ENCODE measurements at regions not wholly inside any gene's neighbourhood (a gene's known extent, or its start where the extent isn't known, plus 50 kb on each side); places are given as distances from the start of the nearest gene placed in this dataset.
A peak's percentile ranks its signal among the peaks of the same experiment; 100 is the strongest.
"Not testable (repeated sequence)": the region's sequence is repeated elsewhere in the genome, so short reads cannot be mapped to it uniquely, and the experiment has no call there.

DNA sequence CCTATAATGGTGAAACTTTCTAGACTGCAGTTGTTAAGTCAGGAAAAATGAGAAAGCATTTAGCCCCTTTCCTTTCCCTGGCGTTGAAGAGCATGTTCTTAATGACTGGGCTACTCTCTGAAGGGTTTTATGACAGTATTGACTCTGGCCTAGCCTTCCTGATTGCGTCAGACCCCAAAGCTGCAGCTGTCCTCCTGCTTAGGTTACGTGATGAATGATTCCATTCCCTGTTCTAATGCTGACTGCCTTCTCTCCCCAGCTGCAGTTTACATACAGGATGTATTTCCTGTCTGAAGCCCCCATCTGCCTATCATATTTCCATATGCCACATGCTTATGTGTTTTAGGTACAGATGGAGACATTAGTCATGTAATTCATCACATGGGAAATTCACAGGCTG is 105.8 kb upstream of the EGFL6 start:
- intact Hi-C loops (cut with DNase I), result no loop called here
- no peak overlapping the region for H3K4me3 ChIP-seq
- peaks cover 0 to 13% (median 0%) of the 10 kb centered on the region in 4 donors for H3K9me3 ChIP-seq
- DNase-seq (ENCODE audit: extremely low spot score), result no peak
- TF ChIP-seq POLR2AphosphoS5 (IDR thresholded peaks at IDR 0.05), result peak in 1 of 2 donors; percentile 18
- no peak for TF ChIP-seq EP300 (IDR thresholded peaks at IDR 0.05)
- 30% methylated on average over 3 of the region's 3 CpGs for WGBS
- no peaks in the 10 kb centered on the region for H3K36me3 ChIP-seq
- no peaks in the 10 kb centered on the region for H3K27me3 ChIP-seq
- peak overlapping the region in 3 of 4 donors; percentile 15 to 36 (median 35) for H3K27ac ChIP-seq (replicated peaks in 1 of 4)
- peaks cover 0 to 15% (median 7%) of the 10 kb centered on the region in 4 donors for H3K4me1 ChIP-seq

DNA sequence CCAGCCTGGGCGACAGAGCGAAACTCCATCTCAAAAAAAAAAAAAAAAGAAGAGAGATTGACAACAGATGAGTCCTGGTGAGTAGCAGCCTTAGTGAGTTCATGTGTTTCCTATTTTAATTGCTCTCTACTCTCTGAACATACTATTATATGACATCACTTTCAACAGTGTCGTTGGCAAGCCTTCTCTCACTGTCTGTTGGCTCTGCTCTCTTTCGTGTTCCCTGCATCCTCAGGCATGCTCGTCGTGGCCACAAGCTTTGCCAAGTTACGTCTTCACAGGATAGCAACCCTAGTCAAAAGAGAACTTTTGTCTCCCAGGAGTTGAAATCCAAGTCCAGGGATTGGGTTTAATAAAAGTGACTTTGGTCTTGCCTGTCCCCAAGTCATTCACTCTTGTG is 117.1 kb upstream of the EGFL6 start:
- TF ChIP-seq POLR2A (IDR thresholded peaks at IDR 0.05; ENCODE audit: low read depth) (no peak), EP300 (IDR thresholded peaks at IDR 0.05) (no peak), POLR2AphosphoS5 (IDR thresholded peaks at IDR 0.05) (no peak)
- TF ChIP-seq, protein P1, sequence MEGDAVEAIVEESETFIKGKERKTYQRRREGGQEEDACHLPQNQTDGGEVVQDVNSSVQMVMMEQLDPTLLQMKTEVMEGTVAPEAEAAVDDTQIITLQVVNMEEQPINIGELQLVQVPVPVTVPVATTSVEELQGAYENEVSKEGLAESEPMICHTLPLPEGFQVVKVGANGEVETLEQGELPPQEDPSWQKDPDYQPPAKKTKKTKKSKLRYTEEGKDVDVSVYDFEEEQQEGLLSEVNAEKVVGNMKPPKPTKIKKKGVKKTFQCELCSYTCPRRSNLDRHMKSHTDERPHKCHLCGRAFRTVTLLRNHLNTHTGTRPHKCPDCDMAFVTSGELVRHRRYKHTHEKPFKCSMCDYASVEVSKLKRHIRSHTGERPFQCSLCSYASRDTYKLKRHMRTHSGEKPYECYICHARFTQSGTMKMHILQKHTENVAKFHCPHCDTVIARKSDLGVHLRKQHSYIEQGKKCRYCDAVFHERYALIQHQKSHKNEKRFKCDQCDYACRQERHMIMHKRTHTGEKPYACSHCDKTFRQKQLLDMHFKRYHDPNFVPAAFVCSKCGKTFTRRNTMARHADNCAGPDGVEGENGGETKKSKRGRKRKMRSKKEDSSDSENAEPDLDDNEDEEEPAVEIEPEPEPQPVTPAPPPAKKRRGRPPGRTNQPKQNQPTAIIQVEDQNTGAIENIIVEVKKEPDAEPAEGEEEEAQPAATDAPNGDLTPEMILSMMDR (IDR thresholded peaks at IDR 0.05), result no peak
- Histone ChIP-seq H3K9me3 (no peaks in the 10 kb centered on the region), H3K4me3 (no peak overlapping the region), H3K27ac (replicated peaks in 1 of 4) (no peak overlapping the region), H3K36me3 (no peaks in the 10 kb centered on the region), H3K27me3 (no peaks in the 10 kb centered on the region), H3K4me1 (no peaks in the 10 kb centered on the region)
- WGBS, result 73% methylated on average over 7 of the region's 7 CpGs
- DNase-seq (ENCODE audit: extremely low spot score), result no peak
- intact Hi-C loops (cut with DNase I), result no loop called here

DNA sequence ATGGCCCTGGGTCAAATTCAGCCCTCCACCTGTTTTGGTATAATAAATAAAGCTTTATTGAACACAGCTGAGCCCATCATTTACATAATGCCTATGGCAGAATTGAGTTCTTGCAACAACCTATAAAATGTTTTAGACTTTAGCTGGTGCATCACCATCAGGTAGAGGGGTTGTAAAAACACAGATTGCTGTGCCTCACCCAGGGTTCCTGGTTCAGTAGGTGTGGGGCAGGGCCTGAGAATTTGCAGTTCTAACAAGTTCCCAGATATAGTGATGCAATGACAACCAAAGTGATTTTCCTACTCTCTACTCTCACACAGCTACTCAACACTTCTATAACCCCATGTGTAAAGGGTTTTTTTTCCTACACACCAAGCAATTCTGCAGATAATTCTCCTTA is 120.0 kb upstream of the EGFL6 start:
- Histone ChIP-seq H3K4me1 (no peaks in the 10 kb centered on the region), H3K36me3 (no peaks in the 10 kb centered on the region), H3K4me3 (no peak overlapping the region), H3K9me3 (peaks cover 0 to 5% (median 0%) of the 10 kb centered on the region in 4 donors), H3K27ac (replicated peaks in 1 of 4) (no peak overlapping the region), H3K27me3 (no peaks in the 10 kb centered on the region)
- intact Hi-C loops (cut with DNase I), result no loop called here
- TF ChIP-seq POLR2AphosphoS5 (IDR thresholded peaks at IDR 0.05), result no peak
- TF ChIP-seq, protein P1 (IDR thresholded peaks at IDR 0.05), result no peak
- TF ChIP-seq POLR2A (IDR thresholded peaks at IDR 0.05; ENCODE audit: low read depth), result no peak
- TF ChIP-seq EP300 (IDR thresholded peaks at IDR 0.05), result no peak
- DNase-seq (ENCODE audit: extremely low spot score), result no peak

DNA sequence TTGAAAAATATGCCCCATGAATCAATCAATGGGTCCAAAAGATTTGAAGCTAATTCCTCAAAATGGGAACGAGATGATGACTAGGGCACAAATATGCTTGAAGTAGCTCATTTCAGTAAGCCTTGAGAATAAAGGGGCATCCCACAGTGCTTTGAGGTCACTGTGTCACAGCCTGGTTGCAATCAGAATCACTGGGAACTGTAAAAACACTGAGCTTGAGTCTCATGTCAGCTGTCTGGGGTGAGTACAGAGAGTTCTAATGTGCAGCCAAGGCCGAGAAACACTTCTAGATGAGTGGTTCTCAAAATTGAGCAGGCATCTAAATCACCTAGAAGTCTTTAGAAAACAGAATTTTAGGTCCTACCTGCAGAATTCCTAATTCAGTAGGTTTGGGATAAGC is 120.5 kb upstream of the EGFL6 start:
- intact Hi-C loops (cut with DNase I), result no loop called here
- Histone ChIP-seq H3K4me3 (no peak overlapping the region), H3K9me3 (peaks cover 0 to 5% (median 0%) of the 10 kb centered on the region in 4 donors), H3K4me1 (no peaks in the 10 kb centered on the region), H3K27me3 (no peaks in the 10 kb centered on the region), H3K27ac (replicated peaks in 1 of 4) (no peak overlapping the region), H3K36me3 (no peaks in the 10 kb centered on the region)
- WGBS, result 90% methylated on average over 2 of the region's 2 CpGs
- TF ChIP-seq POLR2AphosphoS5 (IDR thresholded peaks at IDR 0.05), result no peak
- TF ChIP-seq EP300 (IDR thresholded peaks at IDR 0.05), result no peak
- TF ChIP-seq, protein P1 (IDR thresholded peaks at IDR 0.05), result no peak
- no peak for TF ChIP-seq POLR2A (IDR thresholded peaks at IDR 0.05; ENCODE audit: low read depth)
- DNase-seq (ENCODE audit: extremely low spot score), result no peak

DNA sequence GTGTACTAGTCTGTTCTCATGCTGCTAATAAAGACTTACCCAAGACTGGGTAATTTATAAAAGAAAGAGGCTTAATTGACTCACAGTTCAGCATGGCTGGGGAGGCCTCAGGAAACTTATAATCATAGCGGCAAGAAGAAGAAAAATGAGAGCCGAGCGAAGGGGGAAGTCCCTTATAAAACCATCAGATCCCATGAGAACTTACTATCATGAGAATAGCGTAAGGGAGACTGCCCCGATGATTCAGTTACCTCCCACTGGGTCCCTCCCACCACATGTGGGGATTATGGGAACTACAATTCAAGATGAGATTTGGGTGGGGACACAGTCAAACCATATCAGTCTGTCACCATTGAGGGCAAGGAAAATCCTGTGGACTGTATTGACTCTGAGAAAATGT is 121.8 kb upstream of the ATXN3L start:
- H3K9me3 ChIP-seq; H3K27me3 ChIP-seq; H3K4me1 ChIP-seq; H3K27ac ChIP-seq (replicated peaks in 1 of 4); H3K4me3 ChIP-seq; H3K36me3 ChIP-seq; DNase-seq (ENCODE audit: extremely low spot score); intact Hi-C loops (cut with DNase I): not testable (repeated sequence)
- WGBS, result 93% methylated on average over 5 of the region's 5 CpGs

DNA sequence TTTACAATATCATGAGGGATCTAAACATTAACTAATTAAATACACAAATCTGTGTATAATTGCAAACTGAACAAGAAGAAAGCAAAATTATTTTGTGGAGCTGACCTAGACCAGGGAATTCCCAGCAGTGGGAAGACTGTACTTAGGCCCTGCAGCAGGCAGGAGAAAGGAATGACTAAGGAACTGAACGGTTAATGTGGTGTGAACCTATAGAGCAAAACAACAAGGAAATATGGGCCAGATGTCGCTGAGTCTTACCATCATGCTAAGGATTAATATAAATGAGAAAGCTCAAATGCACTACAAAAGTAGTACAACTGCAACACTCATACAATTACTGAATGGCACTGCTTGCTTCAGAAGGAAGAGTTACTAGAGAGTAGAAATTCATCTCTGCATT is 120.3 kb upstream of the ATXN3L start:
- Histone ChIP-seq H3K27me3 (no peaks in the 10 kb centered on the region), H3K36me3 (no peaks in the 10 kb centered on the region), H3K9me3 (peaks cover 0 to 4% (median 0%) of the 10 kb centered on the region in 4 donors), H3K4me1 (peaks cover 0 to 7% (median 0%) of the 10 kb centered on the region in 4 donors), H3K27ac (replicated peaks in 1 of 4) (no peak overlapping the region), H3K4me3 (no peak overlapping the region)
- DNase-seq (ENCODE audit: extremely low spot score), result no peak
- TF ChIP-seq EP300 (IDR thresholded peaks at IDR 0.05) (no peak), POLR2A (IDR thresholded peaks at IDR 0.05; ENCODE audit: low read depth) (no peak), POLR2AphosphoS5 (IDR thresholded peaks at IDR 0.05) (no peak)
- TF ChIP-seq, protein P1 (IDR thresholded peaks at IDR 0.05), result no peak
- intact Hi-C loops (cut with DNase I), result no loop called here
- WGBS, result 66% methylated on average over 2 of the region's 2 CpGs

Data from esophagus muscularis mucosa (tissue), 4 donors.